Trophoblast cell (in vitro differentiated cells and primary cell): ENCODE measurements at regions not wholly inside any gene's neighbourhood (a gene's known extent, or its start where the extent isn't known, plus 50 kb on each side); places are given as distances from the start of the nearest gene placed in this dataset.

Experiments used
- DNase-seq, 2 donors: peaks; one replicate each; pipeline ENCODE4 v3.0.0-alpha.2; 2016
- H2AFZ ChIP-seq: 2 replicates; pipeline ENCODE4 v1.6.1; 2013; ENCODE audit warnings: low read length, moderate library complexity, mild to moderate bottlenecking; ENCODE audit not compliant: insufficient read depth, poor library complexity
- H2AK5ac ChIP-seq: 2 replicates; pipeline ENCODE4 v1.6.1; 2013; ENCODE audit warnings: mild to moderate bottlenecking, low read length
- H2BK120ac ChIP-seq: 2 replicates; pipeline ENCODE4 v1.6.1; 2013; ENCODE audit warnings: low read length, mild to moderate bottlenecking, moderate library complexity; ENCODE audit not compliant: insufficient read depth, poor library complexity
- H2BK12ac ChIP-seq: 2 replicates; pipeline ENCODE4 v1.6.1; 2013; ENCODE audit warnings: mild to moderate bottlenecking, low read length, moderate library complexity
- H2BK5ac ChIP-seq: 2 replicates; pipeline ENCODE4 v1.6.1; 2013; ENCODE audit warnings: low read length, low read depth, moderate library complexity, mild to moderate bottlenecking; ENCODE audit not compliant: poor library complexity
- H3K14ac ChIP-seq: 2 replicates; pipeline ENCODE4 v1.6.1; 2013; ENCODE audit warnings: mild to moderate bottlenecking, low read length
- H3K18ac ChIP-seq: 2 replicates; pipeline ENCODE4 v1.6.1; 2013; ENCODE audit warnings: mild to moderate bottlenecking, low read length
- H3K23ac ChIP-seq: 2 replicates; pipeline ENCODE4 v1.6.1; 2013; ENCODE audit warnings: low read length
- H3K27ac ChIP-seq: 2 replicates; pipeline ENCODE4 v1.5.1; 2013; ENCODE audit warnings: low read depth, mild to moderate bottlenecking, inconsistent platforms, low read length, moderate library complexity
- H3K27me3 ChIP-seq: 2 replicates; pipeline ENCODE4 v1.6.1; 2013; ENCODE audit warnings: inconsistent platforms, mild to moderate bottlenecking, low read length, moderate library complexity; ENCODE audit not compliant: insufficient read depth
- H3K36me3 ChIP-seq, 2 experiments: 1 replicate in 1 of 2; 2 replicates in 1 of 2; pipeline ENCODE4 v1.6.1; 2013; ENCODE audit warnings: low read length in 2 of 2, mild to moderate bottlenecking in 2 of 2, moderate library complexity in 1 of 2; ENCODE audit not compliant: insufficient read depth in 2 of 2, control insufficient read depth in 1 of 2
- H3K4ac ChIP-seq: 2 replicates; pipeline ENCODE4 v1.6.1; 2013; ENCODE audit warnings: low read depth, mild to moderate bottlenecking, low read length, moderate library complexity
- H3K4me1 ChIP-seq, 2 experiments: 1 replicate in 1 of 2; 2 replicates in 1 of 2; pipeline ENCODE4 v1.6.1; 2013; ENCODE audit warnings: low read length in 2 of 2, mild to moderate bottlenecking in 2 of 2, moderate library complexity in 1 of 2; ENCODE audit not compliant: insufficient read depth in 2 of 2, control insufficient read depth in 1 of 2
- H3K4me2 ChIP-seq: 2 replicates; pipeline ENCODE4 v1.6.1; 2013; ENCODE audit warnings: inconsistent platforms, mild to moderate bottlenecking, low read length, moderate library complexity
- H3K4me3 ChIP-seq: 2 replicates; pipeline ENCODE4 v1.5.1; 2013; ENCODE audit warnings: mild to moderate bottlenecking, low read depth, low read length, inconsistent platforms
- H3K79me1 ChIP-seq: one replicate; pipeline ENCODE4 v1.6.1; 2013; ENCODE audit warnings: low read length
- H3K79me2 ChIP-seq: 2 replicates; pipeline ENCODE4 v1.6.1; 2013; ENCODE audit warnings: low read length, mild to moderate bottlenecking; ENCODE audit not compliant: control insufficient read depth, insufficient read depth, poor library complexity
- H3K9ac ChIP-seq: 2 replicates; pipeline ENCODE4 v1.6.1; 2013; ENCODE audit warnings: mild to moderate bottlenecking, low read length
- H3K9me3 ChIP-seq: 2 replicates; pipeline ENCODE4 v1.6.1; 2013; ENCODE audit warnings: low read depth, mild to moderate bottlenecking, control low read depth, inconsistent platforms, low read length; ENCODE audit not compliant: insufficient read depth
- H4K12ac ChIP-seq: 2 replicates; pipeline ENCODE4 v1.6.1; 2013; ENCODE audit warnings: low read depth, mild to moderate bottlenecking, low read length, moderate library complexity
- H4K8ac ChIP-seq: 2 replicates; pipeline ENCODE4 v1.6.1; 2013; ENCODE audit warnings: low read depth, mild to moderate bottlenecking, low read length, moderate library complexity
- H4K91ac ChIP-seq: one replicate; pipeline ENCODE4 v1.6.1; 2013; ENCODE audit warnings: low read depth, mild to moderate bottlenecking, low read length, moderate library complexity
- WGBS: extraction: QIAGEN DNeasy Blood & Tissue Kit; methylation state at CpG from one replicate; pipeline ENCODE4 v1.1.7; 2013; ENCODE audit warnings: missing lambda C conversion rate; ENCODE audit not compliant: insufficient read length, insufficient coverage; ENCODE audit errors: extremely low coverage; 5-methylcytosine and 5-hydroxymethylcytosine counted together

DNA sequence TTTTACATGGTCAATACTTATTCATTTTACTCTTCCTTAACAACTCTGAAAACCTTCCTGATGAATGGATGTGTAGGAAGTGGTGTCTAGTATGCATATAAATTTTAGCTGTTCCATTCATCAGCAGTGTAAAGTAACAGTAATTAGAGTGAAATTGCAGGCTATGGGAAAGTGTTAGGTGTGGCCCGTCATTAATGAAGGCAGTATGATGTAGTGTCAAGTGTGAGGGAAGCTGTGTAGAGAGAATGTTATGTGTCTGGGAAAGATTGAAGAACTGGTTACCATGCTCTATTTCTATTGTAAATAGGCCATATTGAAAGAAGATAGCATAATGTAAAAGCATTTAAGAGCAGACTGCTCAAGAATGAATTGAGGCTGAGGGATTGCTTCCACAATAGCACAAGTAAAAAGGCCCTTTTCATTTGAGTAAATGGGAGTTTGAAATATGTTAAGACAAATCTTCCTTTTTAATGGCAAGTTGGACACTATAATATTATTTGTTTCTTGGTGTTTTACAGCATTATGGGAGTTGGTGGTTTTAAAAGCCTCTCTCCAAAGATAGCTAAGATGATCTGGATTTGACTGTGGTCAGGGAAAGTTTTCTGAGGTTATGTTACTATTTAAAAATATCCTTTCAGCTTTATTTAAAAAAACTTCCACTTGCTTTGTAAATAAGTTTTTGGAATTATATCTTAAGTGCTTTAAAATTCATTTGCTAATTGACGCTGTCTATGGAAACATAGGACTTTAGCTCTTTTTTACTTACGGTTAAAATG, 401.0 kb upstream of the ZEB2 start:
- Histone ChIP-seq H3K14ac (no peak overlapping the region), H3K9ac (no peak overlapping the region), H2BK120ac (no peak overlapping the region), H3K4me1 (no peaks in the 10 kb centered on the region), H2AFZ (no peak overlapping the region), H4K12ac (no peak overlapping the region), H2AK5ac (no peak overlapping the region), H3K4ac (no peak overlapping the region), H2BK5ac (no peak overlapping the region), H3K4me3 (no peak overlapping the region), H4K8ac (no peak overlapping the region), H2BK12ac (no peak overlapping the region), H3K79me2 (no peaks in the 10 kb centered on the region), H3K27me3 (no peaks in the 10 kb centered on the region), H3K27ac (no peak overlapping the region), H3K36me3 (no peaks in the 10 kb centered on the region), H3K79me1 (no peaks in the 10 kb centered on the region), H4K91ac (no peak overlapping the region), H3K9me3 (no peaks in the 10 kb centered on the region), H3K18ac (no peak overlapping the region), H3K23ac (no peak overlapping the region), H3K4me2 (no peak overlapping the region)
- no CpG with 5 or more reads among the region's 3 CpGs for WGBS
- DNase-seq: no peak

DNA sequence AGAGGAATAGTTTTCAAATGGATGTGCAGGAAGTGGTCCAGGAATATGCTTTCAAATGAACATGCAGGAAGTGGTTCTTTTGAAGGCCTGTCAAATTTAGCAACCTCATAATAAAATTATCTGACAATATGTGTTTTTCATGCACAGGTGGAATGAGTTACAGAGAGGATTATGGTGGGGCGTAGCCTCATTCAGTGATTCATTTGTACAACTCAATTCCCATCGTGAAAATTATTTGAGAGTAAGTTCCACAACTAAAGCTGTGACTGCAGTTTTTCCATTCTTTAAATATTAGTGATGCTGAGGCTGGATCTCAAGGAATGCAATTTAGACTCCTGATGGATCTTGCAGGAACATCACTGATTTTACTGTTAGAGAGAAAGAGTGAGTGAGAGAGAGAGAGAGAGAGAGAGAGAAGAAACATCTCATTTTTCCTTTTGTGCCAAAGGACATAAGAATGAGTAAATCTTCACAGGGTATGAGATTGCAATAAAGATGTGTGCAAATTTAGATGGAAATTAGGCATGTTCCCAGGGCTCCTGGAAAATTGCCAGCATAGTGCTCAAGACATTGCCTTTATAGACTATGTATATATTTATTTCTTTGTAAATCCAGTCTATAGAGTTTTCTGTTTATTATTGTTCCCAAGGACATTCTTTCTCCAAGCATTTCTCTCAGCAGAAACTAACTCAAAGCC, 394.9 kb upstream of the ZEB2 start:
- Histone ChIP-seq H3K79me2 (no peaks in the 10 kb centered on the region), H3K36me3 (no peaks in the 10 kb centered on the region), H3K4me3 (no peak overlapping the region), H3K4ac (no peak overlapping the region), H3K79me1 (no peaks in the 10 kb centered on the region), H4K8ac (no peak overlapping the region), H2BK12ac (no peak overlapping the region), H3K4me2 (no peak overlapping the region), H3K23ac (no peak overlapping the region), H3K9me3 (no peaks in the 10 kb centered on the region), H3K18ac (no peak overlapping the region), H4K91ac (no peak overlapping the region), H3K9ac (no peak overlapping the region), H2AFZ (no peak overlapping the region), H3K4me1 (no peaks in the 10 kb centered on the region), H2AK5ac (no peak overlapping the region), H4K12ac (no peak overlapping the region), H2BK5ac (no peak overlapping the region), H3K27me3 (no peaks in the 10 kb centered on the region), H3K27ac (no peak overlapping the region), H2BK120ac (no peak overlapping the region), H3K14ac (no peak overlapping the region)
- no peak for DNase-seq
- WGBS: no CpG with 5 or more reads among the region's 2 CpGs

DNA sequence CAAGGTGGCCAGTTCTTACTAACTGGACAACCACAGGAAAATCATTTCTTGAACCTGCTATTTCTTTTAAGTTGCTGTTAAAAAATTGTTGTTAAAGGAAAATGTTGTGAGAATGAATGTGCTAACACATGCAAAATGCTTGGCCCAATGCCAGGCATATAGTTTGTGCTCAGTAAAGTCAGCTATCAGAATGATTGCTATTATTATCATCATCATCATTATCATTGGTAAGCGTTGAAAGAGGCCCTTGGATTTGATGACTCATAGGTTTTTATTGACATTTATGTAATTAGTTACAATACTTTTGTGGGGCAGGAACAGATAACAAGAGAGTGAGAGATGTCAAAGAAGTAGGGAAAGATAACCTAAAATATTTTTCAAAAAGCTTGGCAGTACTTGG, 394.2 kb upstream of the ZEB2 start:
- Histone ChIP-seq H4K12ac (no peak overlapping the region), H3K9me3 (no peaks in the 10 kb centered on the region), H2BK12ac (no peak overlapping the region), H4K8ac (no peak overlapping the region), H3K4ac (no peak overlapping the region), H2AK5ac (no peak overlapping the region), H3K27ac (no peak overlapping the region), H3K14ac (no peak overlapping the region), H4K91ac (no peak overlapping the region), H2BK5ac (no peak overlapping the region), H2AFZ (no peak overlapping the region), H3K4me1 (no peaks in the 10 kb centered on the region), H3K18ac (no peak overlapping the region), H3K79me2 (no peaks in the 10 kb centered on the region), H3K79me1 (no peaks in the 10 kb centered on the region), H3K4me2 (no peak overlapping the region), H2BK120ac (no peak overlapping the region), H3K4me3 (no peak overlapping the region), H3K9ac (no peak overlapping the region), H3K23ac (no peak overlapping the region), H3K27me3 (no peaks in the 10 kb centered on the region), H3K36me3 (no peaks in the 10 kb centered on the region)
- no CpG with 5 or more reads among the region's 1 CpG for WGBS
- DNase-seq: no peak

DNA sequence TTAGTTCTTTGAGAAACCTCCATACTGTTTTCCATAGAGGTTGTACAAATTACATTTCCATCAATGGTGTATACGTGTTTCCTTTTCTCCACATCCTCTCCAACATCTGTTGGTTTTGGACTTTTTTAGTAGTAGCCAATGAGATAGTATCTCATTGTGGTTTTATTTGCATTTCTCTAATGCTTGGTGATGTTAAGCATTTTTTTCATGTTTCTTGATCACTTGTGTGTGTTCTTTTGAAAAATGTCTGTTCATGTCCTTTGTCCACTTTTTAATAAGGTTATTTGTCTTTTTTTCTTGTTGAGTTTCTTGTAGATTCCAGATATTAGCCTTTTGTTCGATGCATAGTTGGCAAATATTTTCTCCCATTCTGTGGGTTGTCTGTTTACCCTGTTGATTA, 392.3 kb upstream of the ZEB2 start:
- no peak overlapping the region for H2BK5ac ChIP-seq
- H3K27ac ChIP-seq: no peak overlapping the region
- H3K79me1 ChIP-seq: no peaks in the 10 kb centered on the region
- H4K91ac ChIP-seq: no peak overlapping the region
- no peak for DNase-seq
- no peak overlapping the region for H2BK120ac ChIP-seq
- no peak overlapping the region for H3K14ac ChIP-seq
- no peak overlapping the region for H3K9ac ChIP-seq
- H4K8ac ChIP-seq: no peak overlapping the region
- no peaks in the 10 kb centered on the region for H3K9me3 ChIP-seq
- no peaks in the 10 kb centered on the region for H3K36me3 ChIP-seq
- H3K18ac ChIP-seq: no peak overlapping the region
- H4K12ac ChIP-seq: no peak overlapping the region
- H3K4me3 ChIP-seq: no peak overlapping the region
- no peak overlapping the region for H3K23ac ChIP-seq
- H3K79me2 ChIP-seq: no peaks in the 10 kb centered on the region
- no peaks in the 10 kb centered on the region for H3K4me1 ChIP-seq
- no peak overlapping the region for H2BK12ac ChIP-seq
- H3K4ac ChIP-seq: no peak overlapping the region
- no peak overlapping the region for H2AK5ac ChIP-seq
- WGBS: no CpG with 5 or more reads among the region's 2 CpGs
- H3K27me3 ChIP-seq: no peaks in the 10 kb centered on the region
- H3K4me2 ChIP-seq: no peak overlapping the region
- no peak overlapping the region for H2AFZ ChIP-seq
